ENCODE measurements at regions not wholly inside any gene's neighbourhood (a gene's known extent, or its start where the extent isn't known, plus 50 kb on each side); places are given as distances from the start of the nearest gene placed in this dataset.
A peak's percentile ranks its signal among the peaks of the same experiment; 100 is the strongest.
"Not testable (repeated sequence)": the region's sequence is repeated elsewhere in the genome, so short reads cannot be mapped to it uniquely, and the experiment has no call there.

GRCh38 chr4:42288876-42289275 lies 108.4 kb upstream of the SHISA3 start:
- H3K9me3 ChIP-seq (ENCODE audit: insufficient read depth, low read depth, low read length); H3K27me3 ChIP-seq (ENCODE audit: insufficient read depth, low read length); H3K27ac ChIP-seq (ENCODE audit: low read length); H3K36me3 ChIP-seq (ENCODE audit: insufficient read depth, low read depth, low read length); H3K4me3 ChIP-seq (ENCODE audit: low read length); H3K9ac ChIP-seq (ENCODE audit: low read depth, low read length); H3K4me1 ChIP-seq (ENCODE audit: insufficient read depth, low read length): not testable (repeated sequence)

- H3K4me1 ChIP-seq (ENCODE audit: insufficient read depth, low read length) = peaks cover 17% of the 10 kb centered on the region; the same call in 1 of the 2 replicates
- not testable (repeated sequence) for H3K36me3 ChIP-seq (ENCODE audit: insufficient read depth, low read depth, low read length); H3K9ac ChIP-seq (ENCODE audit: low read depth, low read length); H3K4me3 ChIP-seq (ENCODE audit: low read length); H3K27ac ChIP-seq (ENCODE audit: low read length); H3K27me3 ChIP-seq (ENCODE audit: insufficient read depth, low read length); H3K9me3 ChIP-seq (ENCODE audit: insufficient read depth, low read depth, low read length)
These were observed 105.1 kb upstream of the SHISA3 start for GRCh38 chr4:42292192-42292591.

DNA sequence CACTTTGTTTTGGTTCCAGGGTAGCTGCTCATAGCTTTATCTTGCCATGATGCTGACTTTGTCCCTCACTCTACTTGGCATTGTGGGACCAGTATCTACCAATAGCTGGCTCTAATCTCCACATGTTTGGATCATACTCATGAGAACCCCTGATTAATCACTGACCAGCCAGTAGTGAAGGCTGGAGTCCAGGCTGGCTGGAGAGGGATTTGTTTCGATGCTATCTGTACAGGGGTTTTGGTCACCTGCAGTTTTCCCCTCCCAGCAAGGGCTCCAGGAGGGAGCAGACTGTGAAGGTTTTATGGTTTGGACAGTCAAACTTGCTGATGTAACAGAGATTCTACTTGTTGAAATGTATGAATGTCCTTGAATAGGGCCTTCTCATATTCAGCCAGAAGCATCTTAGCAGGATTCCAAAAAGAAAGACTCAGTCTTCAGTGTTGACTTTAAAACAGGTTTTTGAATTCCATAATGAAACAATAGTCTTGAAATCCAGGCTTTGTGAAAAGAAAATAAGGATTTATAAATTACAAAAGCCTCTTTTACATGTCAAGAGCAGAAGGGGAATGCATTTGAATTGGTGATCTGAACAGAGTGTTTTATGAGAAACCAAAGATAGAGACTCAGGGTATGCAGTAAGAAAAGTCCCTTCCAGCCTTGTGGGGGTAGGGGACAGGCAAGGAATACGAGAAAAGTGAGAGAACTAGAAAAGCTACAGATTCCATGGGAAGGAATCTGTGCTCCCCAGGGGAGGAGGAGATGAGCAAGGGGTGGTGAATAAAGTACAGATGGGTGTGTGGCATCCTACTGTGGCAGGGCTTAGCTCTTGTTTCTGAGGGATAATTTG lies 103.1 kb upstream of the SHISA3 start:
- H3K36me3 ChIP-seq (ENCODE audit: insufficient read depth, low read depth, low read length) = no peaks in the 10 kb centered on the region
- peaks cover 17% of the 10 kb centered on the region; the same call in 1 of the 2 replicates for H3K4me1 ChIP-seq (ENCODE audit: insufficient read depth, low read length)
- H3K27ac ChIP-seq (ENCODE audit: low read length) = peak overlapping the region; percentile 95
- H3K9ac ChIP-seq (ENCODE audit: low read depth, low read length) = peak overlapping the region; percentile 52
- H3K9me3 ChIP-seq (ENCODE audit: insufficient read depth, low read depth, low read length) = no peaks in the 10 kb centered on the region
- H3K4me3 ChIP-seq (ENCODE audit: low read length) = peak overlapping the region; percentile 25; the same call in 1 of the 2 replicates
- no peaks in the 10 kb centered on the region for H3K27me3 ChIP-seq (ENCODE audit: insufficient read depth, low read length)

DNA sequence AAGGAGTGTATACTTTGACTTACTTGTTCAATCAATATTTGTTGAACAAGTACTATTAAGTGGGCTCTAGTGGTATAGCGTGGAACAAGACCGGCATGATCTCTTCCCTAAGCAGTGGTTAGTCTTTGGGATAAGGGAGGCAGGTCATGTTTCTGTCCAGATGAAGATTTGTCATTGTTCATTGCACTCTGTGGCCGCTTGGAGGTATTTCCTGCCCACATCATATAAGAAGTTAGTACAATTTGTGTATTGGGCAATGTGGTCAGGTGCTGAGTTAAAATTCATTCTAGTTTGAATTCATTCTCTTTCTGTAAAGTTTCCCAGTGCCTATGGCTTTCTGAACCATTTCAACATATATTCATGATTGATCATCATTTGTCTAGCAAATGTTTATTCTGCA lies 101.1 kb upstream of the SHISA3 start:
- no peaks in the 10 kb centered on the region for H3K27me3 ChIP-seq (ENCODE audit: insufficient read depth, low read length)
- no peak overlapping the region for H3K27ac ChIP-seq (ENCODE audit: low read length)
- H3K4me3 ChIP-seq (ENCODE audit: low read length) = no peak overlapping the region
- peaks cover 17% of the 10 kb centered on the region; the same call in 1 of the 2 replicates for H3K4me1 ChIP-seq (ENCODE audit: insufficient read depth, low read length)
- H3K36me3 ChIP-seq (ENCODE audit: insufficient read depth, low read depth, low read length) = no peaks in the 10 kb centered on the region
- no peak overlapping the region for H3K9ac ChIP-seq (ENCODE audit: low read depth, low read length)
- no peaks in the 10 kb centered on the region for H3K9me3 ChIP-seq (ENCODE audit: insufficient read depth, low read depth, low read length)

- no peak overlapping the region; the same call in 1 of the 2 replicates for H3K9ac ChIP-seq (ENCODE audit: low read depth, low read length)
- H3K27me3 ChIP-seq (ENCODE audit: insufficient read depth, low read length) = no peaks in the 10 kb centered on the region
- H3K36me3 ChIP-seq (ENCODE audit: insufficient read depth, low read depth, low read length) = no peaks in the 10 kb centered on the region
- no peak overlapping the region for H3K27ac ChIP-seq (ENCODE audit: low read length)
- no peaks in the 10 kb centered on the region for H3K9me3 ChIP-seq (ENCODE audit: insufficient read depth, low read depth, low read length)
- H3K4me1 ChIP-seq (ENCODE audit: insufficient read depth, low read length) = peaks cover 3% of the 10 kb centered on the region; the same call in 1 of the 2 replicates
- H3K4me3 ChIP-seq (ENCODE audit: low read length) = no peak overlapping the region
These were observed 94.9 kb upstream of the SHISA3 start for GRCh38 chr4:42302348-42302747.

- H3K4me1 ChIP-seq (ENCODE audit: insufficient read depth, low read length) = peaks cover 11% of the 10 kb centered on the region
- H3K9me3 ChIP-seq (ENCODE audit: insufficient read depth, low read depth, low read length) = no peaks in the 10 kb centered on the region
- no peaks in the 10 kb centered on the region for H3K36me3 ChIP-seq (ENCODE audit: insufficient read depth, low read depth, low read length)
- no peak overlapping the region for H3K27ac ChIP-seq (ENCODE audit: low read length)
- H3K4me3 ChIP-seq (ENCODE audit: low read length) = no peak overlapping the region
- H3K9ac ChIP-seq (ENCODE audit: low read depth, low read length) = no peak overlapping the region
- H3K27me3 ChIP-seq (ENCODE audit: insufficient read depth, low read length) = no peaks in the 10 kb centered on the region
These were observed 90.8 kb upstream of the SHISA3 start for GRCh38 chr4:42306221-42307109.

DNA sequence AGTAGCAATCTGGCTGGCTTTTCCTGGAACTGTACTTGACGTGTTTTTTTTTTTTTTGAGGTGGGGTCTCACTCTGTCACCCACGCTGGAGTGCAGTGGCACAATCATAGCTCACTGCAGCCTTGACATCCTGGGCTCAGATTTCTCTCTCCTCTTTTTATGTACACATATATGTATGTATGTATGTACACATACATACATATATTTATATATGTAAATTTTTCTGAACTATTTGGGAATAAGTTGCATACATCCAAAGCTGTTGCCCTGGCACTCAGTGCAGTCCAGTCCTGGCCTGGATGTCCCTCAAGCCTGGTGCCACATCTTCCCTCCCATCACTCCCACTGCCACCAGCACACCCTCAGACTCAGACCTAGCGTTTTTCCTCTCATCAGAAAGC lies 89.0 kb upstream of the SHISA3 start:
- no peaks in the 10 kb centered on the region for H3K27me3 ChIP-seq (ENCODE audit: insufficient read depth, low read length)
- no peak overlapping the region for H3K9ac ChIP-seq (ENCODE audit: low read depth, low read length)
- H3K4me1 ChIP-seq (ENCODE audit: insufficient read depth, low read length) = peaks cover 13% of the 10 kb centered on the region
- H3K27ac ChIP-seq (ENCODE audit: low read length) = no peak overlapping the region
- no peaks in the 10 kb centered on the region for H3K36me3 ChIP-seq (ENCODE audit: insufficient read depth, low read depth, low read length)
- H3K4me3 ChIP-seq (ENCODE audit: low read length) = no peak overlapping the region
- H3K9me3 ChIP-seq (ENCODE audit: insufficient read depth, low read depth, low read length) = no peaks in the 10 kb centered on the region

GRCh38 chr4:42309361-42310260 lies 87.7 kb upstream of the SHISA3 start:
- Histone ChIP-seq H3K4me1 (ENCODE audit: insufficient read depth, low read length) (peaks cover 13% of the 10 kb centered on the region), H3K36me3 (ENCODE audit: insufficient read depth, low read depth, low read length) (no peaks in the 10 kb centered on the region), H3K27ac (ENCODE audit: low read length) (no peak overlapping the region), H3K4me3 (ENCODE audit: low read length) (no peak overlapping the region), H3K9ac (ENCODE audit: low read depth, low read length) (no peak overlapping the region), H3K27me3 (ENCODE audit: insufficient read depth, low read length) (no peaks in the 10 kb centered on the region), H3K9me3 (ENCODE audit: insufficient read depth, low read depth, low read length) (peaks cover 3% of the 10 kb centered on the region; the same call in 1 of the 2 replicates)

DNA sequence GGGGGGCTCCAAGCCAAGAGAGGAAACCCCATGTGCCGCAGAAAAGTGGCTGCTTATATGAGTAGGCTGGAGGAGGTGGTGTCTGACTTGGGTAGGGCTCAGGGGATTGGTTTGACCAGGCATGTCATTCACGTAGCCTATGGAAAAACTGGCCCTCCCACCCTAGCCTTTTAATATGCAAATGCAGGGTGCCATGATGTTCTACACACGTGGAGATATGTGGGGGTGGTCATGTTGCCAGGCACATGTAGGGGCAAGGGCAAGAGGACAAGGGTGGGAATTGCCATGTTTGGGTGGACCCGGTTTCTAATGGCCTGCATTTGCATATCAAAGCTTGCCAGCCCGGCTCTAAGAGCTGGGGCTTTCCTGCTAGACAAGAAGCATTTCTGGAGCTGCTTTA lies 86.9 kb upstream of the SHISA3 start:
- Histone ChIP-seq H3K4me3 (ENCODE audit: low read length) (no peak overlapping the region), H3K9ac (ENCODE audit: low read depth, low read length) (no peak overlapping the region), H3K27me3 (ENCODE audit: insufficient read depth, low read length) (no peaks in the 10 kb centered on the region), H3K36me3 (ENCODE audit: insufficient read depth, low read depth, low read length) (no peaks in the 10 kb centered on the region), H3K27ac (ENCODE audit: low read length) (no peak overlapping the region), H3K4me1 (ENCODE audit: insufficient read depth, low read length) (peaks cover 13% of the 10 kb centered on the region), H3K9me3 (ENCODE audit: insufficient read depth, low read depth, low read length) (peaks cover 3% of the 10 kb centered on the region; the same call in 1 of the 2 replicates)

GRCh38 chr4:42310806-42311205 lies 86.5 kb upstream of the SHISA3 start:
- peaks cover 17% of the 10 kb centered on the region for H3K4me1 ChIP-seq (ENCODE audit: insufficient read depth, low read length)
- H3K4me3 ChIP-seq (ENCODE audit: low read length) = no peak overlapping the region
- peaks cover 3% of the 10 kb centered on the region; the same call in 1 of the 2 replicates for H3K9me3 ChIP-seq (ENCODE audit: insufficient read depth, low read depth, low read length)
- H3K27me3 ChIP-seq (ENCODE audit: insufficient read depth, low read length) = no peaks in the 10 kb centered on the region
- no peaks in the 10 kb centered on the region for H3K36me3 ChIP-seq (ENCODE audit: insufficient read depth, low read depth, low read length)
- no peak overlapping the region for H3K27ac ChIP-seq (ENCODE audit: low read length)
- no peak overlapping the region for H3K9ac ChIP-seq (ENCODE audit: low read depth, low read length)

- H3K4me3 ChIP-seq (ENCODE audit: low read length) = no peak overlapping the region
- H3K27me3 ChIP-seq (ENCODE audit: insufficient read depth, low read length) = no peaks in the 10 kb centered on the region
- no peak overlapping the region for H3K27ac ChIP-seq (ENCODE audit: low read length)
- peaks cover 21% of the 10 kb centered on the region for H3K4me1 ChIP-seq (ENCODE audit: insufficient read depth, low read length)
- H3K9ac ChIP-seq (ENCODE audit: low read depth, low read length) = no peak overlapping the region
- peaks cover 3% of the 10 kb centered on the region; the same call in 1 of the 2 replicates for H3K9me3 ChIP-seq (ENCODE audit: insufficient read depth, low read depth, low read length)
- no peaks in the 10 kb centered on the region for H3K36me3 ChIP-seq (ENCODE audit: insufficient read depth, low read depth, low read length)
These were observed 85.7 kb upstream of the SHISA3 start for GRCh38 chr4:42311591-42311990.
